ENCODE measurements at regions not wholly inside any gene's neighbourhood (a gene's known extent, or its start where the extent isn't known, plus 50 kb on each side); places are given as distances from the start of the nearest gene placed in this dataset.

- Mint-ChIP-seq H3K36me3 (ENCODE audit: insufficient read depth in 1 of 3, low read depth in 3 of 3) (no peaks in the 10 kb centered on the region), H3K27ac (no peak overlapping the region), H3K9me3 (0 out of 5 replicates have a peak, but pooled peaks cover 0 to 2% of the 10 kb centered on the region in 2 experiments), H3K27me3 (ENCODE audit: low read depth) (no peaks in the 10 kb centered on the region; the same call in 1 of the 2 replicates), H3K4me3 (no peak overlapping the region), H3K4me1 (no peaks in the 10 kb centered on the region)
- Histone ChIP-seq H4K8ac (replicated peaks; ENCODE audit: insufficient read length, low read depth, low read length) (no peak overlapping the region), H3K79me1 (ENCODE audit: insufficient read depth, low read depth, low read length, poor library complexity, severe bottlenecking) (no peaks in the 10 kb centered on the region), H3K27ac (ENCODE audit: insufficient read length, low read depth, low read length) (no peak overlapping the region), H4K91ac (ENCODE audit: insufficient read length, low read depth, low read length) (no peak overlapping the region), H3T11ph (ENCODE audit: low read length) (no peak overlapping the region), H4K20me1 (ENCODE audit: control insufficient read depth, insufficient read depth, insufficient read length) (no peaks in the 10 kb centered on the region), H3K4me1 (ENCODE audit: insufficient read depth, low read length) (no peaks in the 10 kb centered on the region), H3K18ac (ENCODE audit: insufficient read length, low read depth, low read length) (no peak overlapping the region), H2BK20ac (ENCODE audit: low read depth, low read length, poor library complexity, severe bottlenecking) (no peak overlapping the region), H3K14ac (ENCODE audit: insufficient read depth, low read length) (no peak overlapping the region), H3K79me2 (ENCODE audit: insufficient read depth, low read length) (no peaks in the 10 kb centered on the region), H2AK5ac (ENCODE audit: insufficient read length, low read length) (no peak overlapping the region), H3K56ac (ENCODE audit: insufficient read length, low read depth, low read length) (no peak overlapping the region), H2BK5ac (ENCODE audit: insufficient read length, low read length) (no peak overlapping the region), H3K9me3 (ENCODE audit: control insufficient read depth, low read depth, low read length) (no peaks in the 10 kb centered on the region), H3K4ac (ENCODE audit: low read depth, low read length) (no peak overlapping the region), H2BK120ac (ENCODE audit: low read depth, low read length, poor library complexity, severe bottlenecking) (no peak overlapping the region), H3K23me2 (ENCODE audit: insufficient read length, low read depth, low read length, poor library complexity, severe bottlenecking) (no peaks in the 10 kb centered on the region), H2BK15ac (ENCODE audit: low read depth, low read length) (no peak overlapping the region), H2AFZ (ENCODE audit: low read length) (no peak overlapping the region), H3K23ac (ENCODE audit: insufficient read length, low read depth, low read length) (no peak overlapping the region), H3K4me2 (ENCODE audit: insufficient read depth, insufficient read length, low read length) (no peak overlapping the region), H2BK12ac (ENCODE audit: insufficient read length, low read depth, low read length) (no peak overlapping the region), H3K27me3 (ENCODE audit: insufficient read depth, low read length) (no peaks in the 10 kb centered on the region), H4K5ac (ENCODE audit: insufficient read length, low read depth, low read length) (no peak overlapping the region), H3K9ac (ENCODE audit: extremely low read depth, insufficient read length, low read length) (no peak overlapping the region)
- TF ChIP-seq CTCF (conservative IDR thresholded peaks at IDR 0.05), result no peak
- DNase-seq, result no peak
- WGBS (ENCODE audit: extremely low coverage, insufficient read length, low lambda C conversion rate), result no CpG with 5 or more reads among the region's 1 CpG
Measured at GRCh38 chr11:96744697-96745096, 354.9 kb downstream of the JRKL start.
